CD4-positive, alpha-beta T cell treated with Interleukin-15 for 4 hours (primary cell): ENCODE measurements at regions not wholly inside any gene's neighbourhood (a gene's known extent, or its start where the extent isn't known, plus 50 kb on each side); places are given as distances from the start of the nearest gene placed in this dataset.
"Not testable (repeated sequence)": the region's sequence is repeated elsewhere in the genome, so short reads cannot be mapped to it uniquely, and the experiment has no call there.

Experiments used
- DNase-seq: peaks from one replicate; pipeline ENCODE4 v3.0.0-alpha.2; 2020; ENCODE audit warnings: low spot score

GRCh38 chr3:152621967-152622810 is 212.7 kb upstream of the P2RY1 start:
- DNase-seq, result no peak

- DNase-seq, result no peak
Observed at GRCh38 chr3:152622811-152623167, 212.1 kb upstream of the P2RY1 start.

GRCh38 chr3:152623286-152623911 is 211.5 kb upstream of the P2RY1 start:
- no peak for DNase-seq

GRCh38 chr3:152626226-152626625 is 208.7 kb upstream of the P2RY1 start:
- no peak for DNase-seq

- DNase-seq, result no peak
Observed at GRCh38 chr3:152628496-152628895, 206.4 kb upstream of the P2RY1 start.

- no peak for DNase-seq
Observed at GRCh38 chr3:152629363-152630122, 205.4 kb upstream of the P2RY1 start.

GRCh38 chr3:152635389-152635788 is 199.5 kb upstream of the P2RY1 start:
- no peak for DNase-seq

GRCh38 chr3:152636651-152637050 is 198.3 kb upstream of the P2RY1 start:
- no peak for DNase-seq

- DNase-seq, result no peak
Observed at GRCh38 chr3:152638214-152638613, 196.7 kb upstream of the P2RY1 start.

- no peak for DNase-seq
Observed at GRCh38 chr3:152638707-152639450, 196.1 kb upstream of the P2RY1 start.

- no peak for DNase-seq
Observed at GRCh38 chr3:152641198-152641597, 193.7 kb upstream of the P2RY1 start.

GRCh38 chr3:152642658-152643057 is 192.3 kb upstream of the P2RY1 start:
- DNase-seq, result no peak

GRCh38 chr3:152644478-152644877 is 190.5 kb upstream of the P2RY1 start:
- DNase-seq, result no peak

- DNase-seq, result no peak
Observed at GRCh38 chr3:152646004-152646403, 188.9 kb upstream of the P2RY1 start.

- DNase-seq, result no peak
Observed at GRCh38 chr3:152650177-152650576, 184.8 kb upstream of the P2RY1 start.

- not testable (repeated sequence) for DNase-seq
Observed at GRCh38 chr3:152650923-152651322, 184.0 kb upstream of the P2RY1 start.

- DNase-seq, result no peak
Observed at GRCh38 chr3:152656214-152656971, 178.5 kb upstream of the P2RY1 start.

GRCh38 chr3:152656972-152657355 is 178.0 kb upstream of the P2RY1 start:
- no peak for DNase-seq

GRCh38 chr3:152658977-152659720 is 175.8 kb upstream of the P2RY1 start:
- DNase-seq, result no peak

- DNase-seq, result no peak
Observed at GRCh38 chr3:152662157-152662556, 172.8 kb upstream of the P2RY1 start.

- no peak for DNase-seq
Observed at GRCh38 chr3:152664766-152665165, 170.2 kb upstream of the P2RY1 start.
